HG02981 (cell line): ENCODE measurements at regions not wholly inside any gene's neighbourhood (a gene's known extent, or its start where the extent isn't known, plus 50 kb on each side); places are given as distances from the start of the nearest gene placed in this dataset.

ENCODE experiments used
- ATAC-seq: cut with Tn5 transposase; IDR thresholded peaks from one replicate; pipeline ENCODE4 v1.9.1; 2021; ENCODE audit warnings: mild to moderate bottlenecking, moderate library complexity; ENCODE audit not compliant: unreplicated experiment

GRCh38 chr6:75546381-75546780, 52.8 kb upstream of the FILIP1 start:
- no peak for ATAC-seq

GRCh38 chr6:75550544-75551167, 51.0 kb upstream of the SENP6 start:
- no peak for ATAC-seq

- peak; percentile 51 for ATAC-seq
Observed at GRCh38 chr6:75551367-75551952, 50.2 kb upstream of the SENP6 start.
